HG02759 (cell line): ENCODE measurements at regions not wholly inside any gene's neighbourhood (a gene's known extent, or its start where the extent isn't known, plus 50 kb on each side); places are given as distances from the start of the nearest gene placed in this dataset.
"Not testable (repeated sequence)": the region's sequence is repeated elsewhere in the genome, so short reads cannot be mapped to it uniquely, and the experiment has no call there.

Experiments
- ATAC-seq: cut with Tn5 transposase; IDR thresholded peaks from one replicate; pipeline ENCODE4 v1.9.1; 2021; ENCODE audit warnings: mild to moderate bottlenecking, moderate library complexity; ENCODE audit not compliant: unreplicated experiment

DNA sequence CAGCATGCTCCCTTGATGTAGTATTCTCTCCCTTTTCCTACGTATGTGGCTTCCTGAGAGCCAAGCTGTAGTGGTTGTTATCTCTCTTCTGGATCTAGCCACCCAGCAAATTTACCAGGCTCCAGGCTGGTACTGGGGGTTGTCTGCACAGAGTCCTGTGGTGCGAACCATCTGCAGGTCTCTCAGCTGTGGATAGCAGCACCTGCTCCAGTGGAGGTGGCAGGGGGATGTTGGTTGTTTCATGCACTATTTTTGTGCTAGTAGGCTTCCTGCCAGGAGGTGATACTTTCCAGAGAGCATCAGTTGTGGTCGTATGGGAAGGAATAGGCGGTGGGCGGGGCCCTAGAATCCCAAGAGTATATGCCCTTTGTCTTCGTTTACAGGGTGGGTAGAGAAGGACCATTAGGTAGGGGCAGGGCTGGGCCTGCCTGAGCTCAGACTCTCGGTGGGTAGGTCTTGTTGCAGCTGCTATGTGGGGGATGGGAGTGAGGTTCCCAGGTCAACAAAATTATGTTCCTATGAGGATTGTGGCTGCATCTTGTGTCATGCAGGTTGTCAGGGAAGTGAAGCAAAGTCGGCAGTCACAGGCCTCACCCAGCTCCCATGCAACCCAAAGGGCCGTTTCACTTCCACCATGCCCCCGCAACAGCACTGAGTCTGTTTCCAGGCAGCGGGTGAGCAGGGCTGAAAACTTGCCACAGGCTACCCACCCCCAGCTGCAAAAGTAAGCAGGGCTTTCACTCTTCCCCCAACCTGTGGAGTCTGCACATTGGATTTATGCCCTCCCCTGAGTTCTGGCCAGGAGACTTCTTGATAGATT, 1139.5 kb downstream of the BCL11A start:
- ATAC-seq = no peak

- ATAC-seq = no peak
Measured at GRCh38 chr2:59399126-59399525, 1154.3 kb downstream of the BCL11A start.

DNA sequence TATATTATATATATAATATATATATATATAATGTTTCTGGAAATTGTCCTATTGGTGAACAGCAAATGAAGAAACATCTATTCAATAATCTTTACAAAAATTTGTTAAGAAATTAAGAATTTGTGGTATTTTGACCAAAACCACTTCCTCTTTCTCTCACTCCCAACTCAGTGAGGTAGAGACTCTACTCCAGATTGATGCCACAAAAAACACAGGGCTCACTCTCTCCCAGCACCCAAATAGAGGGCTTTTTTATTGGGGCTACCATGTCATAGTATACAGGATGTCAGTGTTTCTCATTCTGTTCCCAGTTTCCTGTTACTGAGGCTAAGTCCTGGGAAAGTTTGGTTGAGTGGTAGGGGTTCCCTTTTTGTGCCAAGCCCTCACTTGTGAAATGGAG, 1155.4 kb downstream of the BCL11A start:
- no peak for ATAC-seq

DNA sequence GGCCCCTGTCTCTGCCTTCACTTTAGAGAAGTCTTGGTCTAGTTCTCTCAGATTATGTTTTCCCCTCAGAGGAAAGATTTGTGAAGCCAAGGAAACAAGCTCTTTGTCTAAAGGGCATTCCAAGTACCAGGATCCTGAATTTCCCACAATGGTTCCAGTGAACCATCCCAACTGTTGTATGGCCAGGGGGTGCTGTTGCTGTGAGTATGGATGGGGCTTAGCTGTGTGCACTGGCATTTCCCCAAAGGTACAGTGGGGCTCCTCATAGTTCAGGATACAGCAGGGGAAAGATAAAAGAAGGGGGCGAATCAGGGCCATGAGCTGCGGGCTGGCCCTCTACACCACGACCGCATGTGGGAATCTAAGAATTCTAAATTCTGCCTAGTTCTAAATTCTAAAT, 1154.0 kb upstream of the FANCL start:
- no peak for ATAC-seq

DNA sequence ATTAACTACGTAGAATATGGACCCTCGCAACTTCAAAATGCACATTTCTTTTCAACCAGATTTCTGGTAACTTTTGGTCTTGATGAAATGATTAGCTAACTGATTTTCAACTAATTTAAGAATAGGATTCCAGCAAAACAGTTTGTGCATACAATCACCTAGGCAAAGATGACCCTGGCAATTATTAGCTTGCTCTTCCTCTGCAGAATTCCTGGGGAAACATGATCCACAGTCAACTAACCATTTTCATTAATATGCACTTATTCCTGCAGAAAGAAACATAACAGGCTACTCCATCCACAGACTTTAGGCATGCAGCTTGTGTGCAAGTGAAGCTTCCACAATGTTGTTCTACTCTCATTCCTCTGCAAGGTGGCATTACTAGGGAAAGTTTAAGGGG, 1150.8 kb upstream of the FANCL start:
- ATAC-seq = no peak

GRCh38 chr2:59390581-59390980, 1149.5 kb upstream of the FANCL start:
- no peak for ATAC-seq

DNA sequence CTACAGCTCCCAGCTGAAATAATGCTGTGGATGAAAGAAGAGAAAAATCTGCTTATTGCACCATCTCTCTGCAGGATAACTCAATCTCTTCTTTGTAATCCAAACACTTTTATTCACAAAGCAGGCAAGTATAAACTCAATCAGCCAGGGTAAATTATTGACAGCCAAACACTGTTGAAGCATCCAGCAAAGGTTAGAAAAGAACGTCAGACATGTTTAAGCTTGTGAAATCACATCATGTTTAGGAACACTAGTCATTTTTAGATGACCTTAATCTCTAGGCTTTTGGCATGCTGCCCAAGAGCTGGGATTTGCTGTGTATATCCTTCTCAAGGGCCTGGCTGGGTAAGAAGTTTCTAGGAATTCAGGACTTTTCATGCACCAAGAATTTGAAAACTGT, 1148.1 kb upstream of the FANCL start:
- ATAC-seq = no peak

- ATAC-seq = no peak
Measured at GRCh38 chr2:59385971-59386370, 1144.8 kb upstream of the FANCL start.

- no peak for ATAC-seq
Measured at GRCh38 chr2:59383473-59383872, 1142.3 kb upstream of the FANCL start.

DNA sequence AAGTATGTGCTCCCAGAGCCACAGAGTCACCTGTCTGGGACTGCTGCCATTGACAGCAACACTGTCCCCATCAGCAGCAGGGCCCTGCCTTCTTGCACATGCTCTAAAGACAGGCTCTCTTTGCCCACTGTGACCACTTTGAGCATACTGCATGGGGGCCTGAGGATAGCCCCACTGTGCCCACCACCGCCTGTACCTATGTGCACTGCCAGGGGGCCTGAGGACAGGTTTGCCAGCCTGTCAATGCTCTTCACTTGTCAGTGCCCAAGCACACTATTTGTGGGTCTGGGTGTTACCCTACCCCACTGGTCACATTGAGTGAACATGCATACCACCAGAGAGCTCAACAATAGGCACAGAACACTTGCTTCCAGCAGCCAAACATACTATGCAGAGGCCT, 1137.0 kb upstream of the FANCL start:
- no peak for ATAC-seq

- no peak for ATAC-seq
Measured at GRCh38 chr2:59366288-59366687, 1125.2 kb upstream of the FANCL start.

DNA sequence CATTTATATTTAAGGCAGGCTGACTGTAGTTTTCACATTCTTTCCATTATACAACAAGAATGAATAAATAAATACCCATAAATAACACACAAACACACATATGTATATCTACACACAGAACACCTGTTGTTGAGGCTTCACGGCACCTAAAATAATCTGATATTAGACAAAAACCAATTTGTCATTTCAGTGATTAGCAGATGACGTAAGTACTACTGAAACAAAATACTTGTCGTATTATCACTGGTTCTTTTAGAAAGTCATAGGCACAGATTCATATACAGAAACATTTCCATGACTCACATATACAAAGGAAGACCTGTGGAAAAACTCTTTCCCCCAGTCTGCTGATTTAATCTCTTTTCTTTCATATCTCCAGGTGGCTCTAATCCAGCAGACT, 1113.4 kb upstream of the FANCL start:
- no peak for ATAC-seq

DNA sequence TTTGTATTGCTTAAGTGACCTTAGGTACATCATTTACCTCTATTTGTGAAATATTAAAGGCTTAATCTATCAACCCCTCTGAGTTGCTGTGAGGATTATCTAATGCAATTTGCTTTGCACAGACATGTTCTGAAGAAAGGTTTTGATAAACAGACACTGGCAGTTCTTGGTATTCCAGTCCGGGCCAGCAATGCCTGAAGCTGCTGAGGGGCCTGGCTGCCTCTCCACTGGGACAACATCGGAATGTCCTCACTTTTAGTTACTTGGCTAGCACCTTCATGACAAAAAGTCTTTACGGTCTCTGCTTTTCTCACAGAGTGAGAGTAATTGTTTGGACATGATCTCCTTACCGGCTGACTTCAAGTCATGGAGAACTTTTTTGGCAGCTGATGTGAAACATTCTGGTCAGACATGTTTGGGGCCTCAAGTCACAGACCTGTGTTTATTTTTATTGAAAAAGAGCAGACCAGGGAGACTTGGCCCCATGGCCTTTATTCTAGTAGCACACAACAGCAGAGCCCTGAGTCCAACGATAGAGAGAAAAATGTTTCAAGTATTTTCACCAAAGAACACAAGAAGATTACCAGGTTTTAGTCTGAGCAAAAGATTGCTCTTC, 1112.3 kb upstream of the FANCL start:
- ATAC-seq = no peak

- ATAC-seq = no peak
Measured at GRCh38 chr2:59342166-59342565, 1101.0 kb upstream of the FANCL start.

GRCh38 chr2:59339837-59340207, 1098.7 kb upstream of the FANCL start:
- no peak for ATAC-seq

- no peak for ATAC-seq
Measured at GRCh38 chr2:59339121-59339836, 1098.2 kb upstream of the FANCL start.

- ATAC-seq = no peak
Measured at GRCh38 chr2:59333007-59333406, 1091.9 kb upstream of the FANCL start.

DNA sequence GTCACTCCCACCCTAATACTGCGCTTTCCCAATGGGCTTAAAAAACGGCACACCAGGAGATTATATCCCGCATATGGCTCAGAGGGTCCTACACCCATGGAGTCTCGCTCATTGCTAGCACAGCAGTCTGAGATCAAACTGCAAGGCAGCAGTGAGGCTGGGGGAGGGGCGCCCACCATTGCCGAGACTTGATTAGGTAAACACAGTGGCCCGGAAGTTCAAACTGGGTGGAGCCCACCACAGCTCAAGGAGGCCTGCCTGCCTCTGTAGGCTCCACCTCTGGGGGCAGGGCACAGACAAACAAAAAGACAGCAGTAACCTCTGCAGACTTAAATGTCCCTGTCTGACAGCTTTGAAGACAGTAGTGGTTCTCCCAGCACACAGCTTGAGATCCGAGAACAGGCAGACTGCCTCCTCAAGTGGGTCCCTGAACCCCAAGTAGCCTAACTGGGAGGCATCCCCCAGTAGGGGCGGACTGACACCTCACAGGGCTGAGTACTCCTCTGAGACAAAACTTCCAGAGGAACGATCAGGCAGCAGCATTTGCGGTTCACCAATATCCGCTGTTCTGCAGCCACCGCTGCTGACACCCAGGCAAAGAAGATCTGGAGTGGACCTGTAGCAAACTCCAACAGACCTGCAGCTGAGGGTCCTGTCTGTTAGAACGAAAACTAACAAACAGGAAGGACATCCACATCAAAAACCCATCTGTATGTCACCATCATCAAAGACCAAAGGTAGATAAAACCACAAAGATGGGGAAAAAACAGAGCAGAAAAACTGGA, 1085.6 kb upstream of the FANCL start:
- not testable (repeated sequence) for ATAC-seq

- ATAC-seq = no peak
Measured at GRCh38 chr2:59322870-59323269, 1081.7 kb upstream of the FANCL start.

- ATAC-seq = no peak
Measured at GRCh38 chr2:59322005-59322404, 1080.9 kb upstream of the FANCL start.

- no peak for ATAC-seq
Measured at GRCh38 chr2:59314031-59314766, 1073.1 kb upstream of the FANCL start.
